Fibroblast of the aortic adventitia (primary cell): ENCODE measurements at regions not wholly inside any gene's neighbourhood (a gene's known extent, or its start where the extent isn't known, plus 50 kb on each side); places are given as distances from the start of the nearest gene placed in this dataset.

ENCODE experiments used
- DNase-seq: peaks from one replicate; pipeline ENCODE4 v3.0.0-alpha.2; 2010; ENCODE audit warnings: low read depth
- H3K4me3 ChIP-seq: 2 replicates; pipeline ENCODE4 v1.5.1; 2011; ENCODE audit warnings: low read depth, mild to moderate bottlenecking, control low read depth, low read length, moderate library complexity
- TF ChIP-seq, protein P1 (sequence below): IDR thresholded peaks from 2 replicates; pipeline ENCODE4 v1.5.1; 2011; ENCODE audit warnings: mild to moderate bottlenecking, low read length, control low read depth, inconsistent platforms; ENCODE audit not compliant: insufficient read depth

DNA sequence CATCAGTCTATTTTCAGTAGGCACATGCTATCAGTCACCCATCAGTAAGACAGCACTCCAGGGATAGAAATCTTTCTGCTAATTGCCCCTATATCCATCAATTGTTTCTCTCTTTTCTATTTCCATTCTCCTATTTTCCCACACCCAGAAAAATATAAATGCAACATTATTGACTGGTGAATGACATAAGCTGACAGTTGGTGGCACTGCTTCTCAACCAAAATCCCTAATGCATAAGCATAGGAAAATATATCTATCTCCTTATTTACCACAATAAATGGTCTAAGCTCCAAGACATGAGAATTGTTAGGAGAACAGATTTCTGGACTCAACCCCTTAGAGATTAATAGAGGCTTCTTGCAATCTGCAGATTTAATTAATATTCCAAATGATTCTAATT, 64.0 kb upstream of the REG3A start:
- TF ChIP-seq, protein P1, sequence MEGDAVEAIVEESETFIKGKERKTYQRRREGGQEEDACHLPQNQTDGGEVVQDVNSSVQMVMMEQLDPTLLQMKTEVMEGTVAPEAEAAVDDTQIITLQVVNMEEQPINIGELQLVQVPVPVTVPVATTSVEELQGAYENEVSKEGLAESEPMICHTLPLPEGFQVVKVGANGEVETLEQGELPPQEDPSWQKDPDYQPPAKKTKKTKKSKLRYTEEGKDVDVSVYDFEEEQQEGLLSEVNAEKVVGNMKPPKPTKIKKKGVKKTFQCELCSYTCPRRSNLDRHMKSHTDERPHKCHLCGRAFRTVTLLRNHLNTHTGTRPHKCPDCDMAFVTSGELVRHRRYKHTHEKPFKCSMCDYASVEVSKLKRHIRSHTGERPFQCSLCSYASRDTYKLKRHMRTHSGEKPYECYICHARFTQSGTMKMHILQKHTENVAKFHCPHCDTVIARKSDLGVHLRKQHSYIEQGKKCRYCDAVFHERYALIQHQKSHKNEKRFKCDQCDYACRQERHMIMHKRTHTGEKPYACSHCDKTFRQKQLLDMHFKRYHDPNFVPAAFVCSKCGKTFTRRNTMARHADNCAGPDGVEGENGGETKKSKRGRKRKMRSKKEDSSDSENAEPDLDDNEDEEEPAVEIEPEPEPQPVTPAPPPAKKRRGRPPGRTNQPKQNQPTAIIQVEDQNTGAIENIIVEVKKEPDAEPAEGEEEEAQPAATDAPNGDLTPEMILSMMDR, result no peak

DNA sequence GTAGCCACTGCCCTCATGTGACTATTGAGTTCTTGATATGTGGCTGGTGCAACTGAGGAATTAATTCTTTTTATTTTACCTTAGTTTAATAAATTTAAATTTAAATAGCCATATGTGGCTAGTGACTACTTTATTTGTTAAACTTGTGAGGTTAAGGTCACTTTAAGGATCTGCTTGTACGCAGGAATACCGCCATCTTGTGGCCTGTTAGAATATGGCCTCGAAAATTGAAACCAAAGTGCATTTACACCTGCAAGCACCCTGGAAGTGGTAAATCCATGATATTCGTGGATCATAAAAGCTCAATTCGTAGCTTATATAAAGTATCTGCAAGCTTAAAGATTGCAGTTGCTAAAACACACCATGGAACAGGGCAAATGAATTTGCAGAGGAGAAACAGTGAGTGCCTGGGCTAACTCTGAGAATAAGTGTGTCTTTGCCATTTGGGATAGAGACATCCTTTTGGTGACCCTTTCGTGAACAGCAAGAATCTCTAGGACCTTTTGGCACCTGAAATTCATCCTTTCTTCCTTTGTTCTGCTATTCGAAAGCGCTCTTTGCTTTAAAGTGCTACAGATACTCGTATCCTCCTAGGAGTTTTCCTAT, 59.9 kb upstream of the REG3A start:
- peak; percentile 36 for DNase-seq
- TF ChIP-seq, protein P1, result peak; percentile 66
- no peak overlapping the region for H3K4me3 ChIP-seq

More for the DNA sequence above, 64.0 kb upstream of the REG3A start:
- DNase-seq, result no peak
- H3K4me3 ChIP-seq, result no peak overlapping the region

DNA sequence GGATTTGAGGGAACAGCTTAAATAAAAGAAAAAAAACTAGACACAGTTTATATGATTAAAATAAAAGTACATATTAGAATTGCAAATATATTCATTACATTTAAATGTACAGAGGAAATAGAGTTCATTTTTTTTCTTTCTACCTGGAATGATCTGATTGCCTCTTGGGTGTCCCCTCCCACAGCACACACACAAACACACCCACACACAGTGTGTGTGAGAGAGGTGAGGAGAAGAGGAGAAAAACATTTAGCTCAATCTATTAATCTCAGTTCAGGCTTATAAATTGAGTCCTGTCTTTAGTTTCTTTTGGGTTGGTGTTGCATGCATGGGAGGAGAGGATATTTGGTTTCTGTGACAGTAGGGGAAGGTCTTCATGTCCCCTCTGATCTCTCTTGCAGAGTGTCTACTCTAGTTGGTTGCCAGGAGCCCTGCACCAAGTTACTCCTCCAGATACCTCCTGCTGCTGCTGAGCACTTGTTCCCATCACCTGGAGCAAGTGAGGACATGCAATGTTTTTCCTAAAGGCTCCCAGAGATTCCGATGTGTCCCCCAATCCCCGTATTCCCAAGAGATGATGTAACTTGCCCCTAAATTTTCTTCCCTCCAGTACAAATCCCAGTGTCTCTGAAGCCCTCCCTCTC, 50.8 kb upstream of the REG3A start:
- no peak for DNase-seq

More for the DNA sequence above, 50.8 kb upstream of the REG3A start:
- H3K4me3 ChIP-seq, result no peak overlapping the region
- TF ChIP-seq, protein P1, result no peak
